ENCODE measurements at regions not wholly inside any gene's neighbourhood (a gene's known extent, or its start where the extent isn't known, plus 50 kb on each side); places are given as distances from the start of the nearest gene placed in this dataset.

GRCh38 chr6:22921828-22922227, 352.5 kb downstream of the HDGFL1 start:
- H3K36me3 Mint-ChIP-seq (ENCODE audit: low read depth) = no peaks in the 10 kb centered on the region
- H3K4me3 Mint-ChIP-seq = no peak overlapping the region
- no peak for DNase-seq (ENCODE audit: low spot score)
- H3K4me1 Mint-ChIP-seq (ENCODE audit: low read depth) = no peaks in the 10 kb centered on the region
- H3K27ac Mint-ChIP-seq = no peak overlapping the region
- H3K27me3 Mint-ChIP-seq (ENCODE audit: insufficient read depth) = no peaks in the 10 kb centered on the region
- no peaks in the 10 kb centered on the region for H3K9me3 Mint-ChIP-seq
- intact Hi-C loops (cut with micrococcal nuclease) = no loop called here

GRCh38 chr6:22925304-22925835, 356.0 kb downstream of the HDGFL1 start:
- no peak overlapping the region for H3K27ac Mint-ChIP-seq
- intact Hi-C loops (cut with micrococcal nuclease) = no loop called here
- H3K4me1 Mint-ChIP-seq (ENCODE audit: low read depth) = no peaks in the 10 kb centered on the region
- no peaks in the 10 kb centered on the region for H3K9me3 Mint-ChIP-seq
- H3K4me3 Mint-ChIP-seq = no peak overlapping the region
- no peaks in the 10 kb centered on the region for H3K36me3 Mint-ChIP-seq (ENCODE audit: low read depth)
- no peak for DNase-seq (ENCODE audit: low spot score)
- peaks cover 2% of the 10 kb centered on the region for H3K27me3 Mint-ChIP-seq (ENCODE audit: insufficient read depth)

DNA sequence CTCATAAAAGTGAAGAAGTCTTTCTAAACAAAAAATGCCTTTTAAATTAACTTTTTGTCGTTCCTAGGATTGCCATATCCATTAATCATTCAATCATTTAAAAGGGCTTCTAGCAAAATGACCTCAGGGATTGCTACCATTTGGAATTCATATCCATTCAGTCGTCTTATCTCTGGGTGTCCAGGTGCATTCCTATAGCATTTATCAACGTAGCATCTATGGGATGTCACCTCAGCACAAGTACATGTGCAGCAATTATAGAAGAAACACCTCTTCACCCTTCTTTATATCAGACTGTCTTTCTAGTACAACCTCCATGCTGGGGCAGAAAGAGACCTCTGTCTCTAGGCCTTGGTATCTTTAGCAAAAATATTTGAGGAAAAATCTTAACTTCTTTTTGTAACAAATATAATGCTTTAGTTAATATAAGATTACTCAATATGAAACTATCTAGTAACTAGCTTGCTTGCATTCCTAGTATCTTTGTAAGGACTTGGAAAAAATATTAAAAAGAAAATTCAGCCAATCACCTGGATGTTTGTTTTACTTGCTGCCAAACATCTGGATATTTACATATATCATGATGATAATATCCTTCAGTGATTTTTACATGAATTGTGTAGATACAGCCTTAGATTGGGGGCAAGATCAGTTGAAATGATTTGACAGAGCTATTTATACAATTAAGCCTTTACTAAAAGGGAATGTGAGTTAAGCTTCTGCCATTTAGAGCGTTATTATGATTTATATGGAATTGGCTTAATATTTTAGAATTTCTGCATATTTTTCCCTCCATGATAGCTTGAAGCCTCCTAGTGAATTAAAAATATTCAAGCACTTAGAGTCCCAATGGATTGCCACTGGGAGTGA, 356.8 kb downstream of the HDGFL1 start:
- no peaks in the 10 kb centered on the region for H3K9me3 Mint-ChIP-seq

GRCh38 chr6:22926790-22927354, 357.5 kb downstream of the HDGFL1 start:
- H3K4me1 Mint-ChIP-seq (ENCODE audit: low read depth) = no peaks in the 10 kb centered on the region
- no peaks in the 10 kb centered on the region for H3K9me3 Mint-ChIP-seq
- no peak overlapping the region for H3K4me3 Mint-ChIP-seq
- H3K27me3 Mint-ChIP-seq (ENCODE audit: insufficient read depth) = peaks cover 2% of the 10 kb centered on the region
- H3K27ac Mint-ChIP-seq = no peak overlapping the region
- intact Hi-C loops (cut with micrococcal nuclease) = no loop called here
- no peak for DNase-seq (ENCODE audit: low spot score)
- no peaks in the 10 kb centered on the region for H3K36me3 Mint-ChIP-seq (ENCODE audit: low read depth)

More for the DNA sequence above, 356.8 kb downstream of the HDGFL1 start:
- Mint-ChIP-seq H3K36me3 (ENCODE audit: low read depth) (no peaks in the 10 kb centered on the region), H3K4me3 (no peak overlapping the region), H3K27me3 (ENCODE audit: insufficient read depth) (peaks cover 2% of the 10 kb centered on the region), H3K27ac (no peak overlapping the region), H3K4me1 (ENCODE audit: low read depth) (no peaks in the 10 kb centered on the region)
- intact Hi-C loops (cut with micrococcal nuclease) = no loop called here
- DNase-seq (ENCODE audit: low spot score) = no peak

DNA sequence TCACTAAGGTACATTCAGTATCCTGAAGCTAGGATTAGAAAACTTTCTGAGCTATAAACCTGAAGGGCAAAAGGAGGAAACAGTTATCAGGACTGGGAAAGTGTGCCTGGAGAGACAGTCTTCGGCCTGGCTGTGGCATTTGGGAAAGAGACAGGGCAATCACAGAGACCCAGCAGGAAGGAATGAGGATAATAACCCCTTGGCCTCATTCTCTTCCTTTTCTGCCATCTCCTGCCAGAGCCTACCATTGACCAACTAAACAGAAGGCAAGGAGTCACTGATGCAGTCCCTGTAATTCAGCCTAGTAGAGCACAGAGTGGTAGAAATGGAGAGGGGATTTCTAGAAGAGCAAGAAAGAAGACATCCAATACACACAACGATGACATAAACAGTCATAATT, 359.4 kb downstream of the HDGFL1 start:
- no peaks in the 10 kb centered on the region for H3K36me3 Mint-ChIP-seq (ENCODE audit: low read depth)
- no peak overlapping the region for H3K27ac Mint-ChIP-seq
- DNase-seq (ENCODE audit: low spot score) = no peak
- H3K9me3 Mint-ChIP-seq = no peaks in the 10 kb centered on the region
- intact Hi-C loops (cut with micrococcal nuclease) = no loop called here
- H3K4me3 Mint-ChIP-seq = no peak overlapping the region
- no peaks in the 10 kb centered on the region for H3K4me1 Mint-ChIP-seq (ENCODE audit: low read depth)
- peaks cover 6% of the 10 kb centered on the region for H3K27me3 Mint-ChIP-seq (ENCODE audit: insufficient read depth)

GRCh38 chr6:22929311-22929985, 360.1 kb downstream of the HDGFL1 start:
- no peak overlapping the region for H3K4me3 Mint-ChIP-seq
- H3K27me3 Mint-ChIP-seq (ENCODE audit: insufficient read depth) = peaks cover 6% of the 10 kb centered on the region
- no peaks in the 10 kb centered on the region for H3K36me3 Mint-ChIP-seq (ENCODE audit: low read depth)
- no peaks in the 10 kb centered on the region for H3K4me1 Mint-ChIP-seq (ENCODE audit: low read depth)
- H3K27ac Mint-ChIP-seq = no peak overlapping the region
- DNase-seq (ENCODE audit: low spot score) = no peak
- H3K9me3 Mint-ChIP-seq = no peaks in the 10 kb centered on the region
- intact Hi-C loops (cut with micrococcal nuclease) = no loop called here

DNA sequence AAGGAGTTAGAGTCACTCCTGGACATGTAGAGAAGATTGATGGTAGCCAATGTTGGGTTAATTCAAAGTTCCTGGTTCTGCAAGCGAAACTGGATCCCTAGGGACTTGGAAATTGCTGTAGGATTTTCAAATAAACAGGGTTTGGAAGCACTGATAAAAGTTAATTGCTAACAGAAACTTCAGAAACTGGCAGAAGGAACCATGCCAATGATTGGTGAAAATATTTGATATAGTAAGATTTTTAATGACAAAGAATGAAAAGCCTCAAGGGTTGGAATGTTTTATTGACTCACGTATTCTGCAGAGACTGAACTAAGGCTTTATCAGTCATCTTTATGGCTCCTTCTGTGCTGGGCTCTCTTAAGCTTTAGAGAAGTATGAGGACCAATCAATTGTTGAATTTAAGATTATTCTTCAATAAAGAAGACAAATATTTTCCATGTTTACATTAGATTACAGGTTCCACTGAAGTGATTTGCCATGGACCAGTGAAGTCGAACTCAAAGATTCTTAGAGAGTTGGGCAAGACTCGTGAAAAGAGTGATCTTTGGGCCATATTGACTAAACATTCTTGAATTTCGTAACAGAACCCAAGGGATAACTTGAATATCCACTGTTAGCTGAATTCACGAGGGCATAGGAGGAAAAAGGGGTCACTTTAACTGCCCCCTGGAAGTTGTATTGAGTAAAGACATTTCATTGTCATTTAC, 371.4 kb downstream of the HDGFL1 start:
- Mint-ChIP-seq H3K4me3 (no peak overlapping the region), H3K27me3 (ENCODE audit: insufficient read depth) (peaks cover 3% of the 10 kb centered on the region), H3K4me1 (ENCODE audit: low read depth) (no peaks in the 10 kb centered on the region), H3K9me3 (no peaks in the 10 kb centered on the region), H3K27ac (no peak overlapping the region), H3K36me3 (ENCODE audit: low read depth) (no peaks in the 10 kb centered on the region)
- DNase-seq (ENCODE audit: low spot score) = no peak
- intact Hi-C loops (cut with micrococcal nuclease) = no loop called here

- peaks cover 3% of the 10 kb centered on the region for H3K27me3 Mint-ChIP-seq (ENCODE audit: insufficient read depth)
- H3K27ac Mint-ChIP-seq = no peak overlapping the region
- DNase-seq (ENCODE audit: low spot score) = no peak
- intact Hi-C loops (cut with micrococcal nuclease) = no loop called here
- H3K9me3 Mint-ChIP-seq = no peaks in the 10 kb centered on the region
- H3K4me3 Mint-ChIP-seq = no peak overlapping the region
- no peaks in the 10 kb centered on the region for H3K4me1 Mint-ChIP-seq (ENCODE audit: low read depth)
- H3K36me3 Mint-ChIP-seq (ENCODE audit: low read depth) = no peaks in the 10 kb centered on the region
These were observed 373.0 kb downstream of the HDGFL1 start for GRCh38 chr6:22942403-22942802.

DNA sequence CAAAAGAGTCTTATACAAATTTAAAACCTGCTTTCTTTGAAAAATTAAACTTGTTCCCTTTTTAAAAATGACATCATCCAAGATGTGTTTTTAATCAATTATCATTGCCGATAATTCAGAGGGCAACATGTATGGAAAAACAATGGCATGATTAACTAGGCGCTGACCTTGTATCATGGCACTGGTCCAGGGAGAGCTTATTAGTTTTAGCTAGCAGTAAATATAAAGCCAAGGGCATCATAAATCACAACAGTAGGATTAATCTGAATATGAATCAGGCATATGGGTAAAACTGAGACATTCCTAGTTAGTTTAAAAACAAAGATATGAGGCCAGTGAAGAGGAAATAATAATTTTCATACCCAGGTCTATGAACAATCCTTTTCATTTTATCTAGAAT, 374.0 kb downstream of the HDGFL1 start:
- H3K27ac Mint-ChIP-seq = no peak overlapping the region
- no peak for DNase-seq (ENCODE audit: low spot score)
- no peaks in the 10 kb centered on the region for H3K9me3 Mint-ChIP-seq
- no peak overlapping the region for H3K4me3 Mint-ChIP-seq
- peaks cover 3% of the 10 kb centered on the region for H3K27me3 Mint-ChIP-seq (ENCODE audit: insufficient read depth)
- no peaks in the 10 kb centered on the region for H3K4me1 Mint-ChIP-seq (ENCODE audit: low read depth)
- intact Hi-C loops (cut with micrococcal nuclease) = no loop called here
- no peaks in the 10 kb centered on the region for H3K36me3 Mint-ChIP-seq (ENCODE audit: low read depth)

GRCh38 chr6:22949967-22950366, 380.6 kb downstream of the HDGFL1 start:
- Mint-ChIP-seq H3K36me3 (ENCODE audit: low read depth) (no peaks in the 10 kb centered on the region), H3K4me1 (ENCODE audit: low read depth) (peaks cover 8% of the 10 kb centered on the region), H3K4me3 (no peak overlapping the region), H3K27me3 (ENCODE audit: insufficient read depth) (peaks cover 2% of the 10 kb centered on the region), H3K27ac (no peak overlapping the region), H3K9me3 (no peaks in the 10 kb centered on the region)
- intact Hi-C loops (cut with micrococcal nuclease) = no loop called here
- no peak for DNase-seq (ENCODE audit: low spot score)

DNA sequence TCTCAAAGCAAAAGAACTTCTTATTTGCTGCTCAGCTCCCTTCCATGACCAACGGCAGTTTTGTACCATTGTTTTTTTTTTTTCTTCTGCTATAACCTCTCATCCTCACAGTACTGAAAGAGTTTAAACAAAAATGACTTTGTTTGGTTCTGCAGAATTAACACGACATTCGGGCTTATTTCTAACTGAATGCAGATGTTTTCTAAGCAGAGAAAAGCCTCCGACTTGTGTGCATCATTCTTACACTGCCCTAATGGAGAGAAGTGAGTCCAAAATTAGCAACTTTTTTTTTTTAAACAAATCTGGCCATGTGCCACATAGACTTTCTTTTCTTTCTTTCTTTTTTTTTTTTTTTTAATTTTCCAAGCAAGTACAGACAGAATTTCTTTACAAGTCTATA, 382.7 kb downstream of the HDGFL1 start:
- peaks cover 14% of the 10 kb centered on the region for H3K4me1 Mint-ChIP-seq (ENCODE audit: low read depth)
- no peak overlapping the region for H3K4me3 Mint-ChIP-seq
- H3K36me3 Mint-ChIP-seq (ENCODE audit: low read depth) = no peaks in the 10 kb centered on the region
- DNase-seq (ENCODE audit: low spot score) = no peak
- intact Hi-C loops (cut with micrococcal nuclease) = no loop called here
- no peak overlapping the region for H3K27ac Mint-ChIP-seq
- H3K9me3 Mint-ChIP-seq = no peaks in the 10 kb centered on the region
- H3K27me3 Mint-ChIP-seq (ENCODE audit: insufficient read depth) = peaks cover 2% of the 10 kb centered on the region

- Mint-ChIP-seq H3K27ac (peak overlapping the region; percentile 21), H3K9me3 (peaks cover 16% of the 10 kb centered on the region), H3K27me3 (ENCODE audit: insufficient read depth) (peaks cover 2% of the 10 kb centered on the region), H3K4me3 (peak overlapping the region; percentile 63), H3K4me1 (ENCODE audit: low read depth) (peaks cover 33% of the 10 kb centered on the region), H3K36me3 (ENCODE audit: low read depth) (peaks cover 10% of the 10 kb centered on the region)
- DNase-seq (ENCODE audit: low spot score) = no peak
- intact Hi-C loops (cut with micrococcal nuclease) = no loop called here
These were observed 385.5 kb downstream of the HDGFL1 start for GRCh38 chr6:22954749-22955385.

Measured in activated T-helper 1 cell treated with anti-CD3 and anti-CD28 coated beads, Interleukin-12 subunit alpha, Interleukin-12 subunit beta, Interleukin-2, Interleukin-4 antibody, amounts not matched to agents 30 ng/mL and 10 ng/mL and 1 ng/mL, durations not matched to agents 14 hours and 24 hours and 36 hours (primary cell).